GM23338 (cell line): ENCODE measurements at regions not wholly inside any gene's neighbourhood (a gene's known extent, or its start where the extent isn't known, plus 50 kb on each side); places are given as distances from the start of the nearest gene placed in this dataset.

Experiments
- ATAC-seq: fragments of 200-7000 bp; cut with Tn5 transposase; 3 replicates; pipeline ENCODE4 v1.9.1; 2020
- DNase-seq: peaks from one replicate; pipeline ENCODE4 v3.0.0-alpha.2; 2015; ENCODE audit warnings: low spot score
- H2AFZ ChIP-seq: fragments of 200-600 bp; sonication (generic); 2 replicates; pipeline ENCODE4 v1.8.0; 2016; ENCODE audit warnings: antibody characterized with exemption, mild to moderate bottlenecking, moderate library complexity
- H3F3A ChIP-seq: fragments of 200-600 bp; sonication (generic); replicated peaks from 2 replicates; pipeline ENCODE4 v1.8.0; 2017; ENCODE audit warnings: antibody characterized with exemption, mixed run types, low read depth
- H3K27ac ChIP-seq: fragments of 200-600 bp; sonication (generic); 2 replicates; pipeline ENCODE4 v1.6.1; 2016; ENCODE audit warnings: low read depth
- H3K27me3 ChIP-seq: fragments of 200-600 bp; sonication (generic); 2 replicates; pipeline ENCODE4 v1.8.0; 2016; ENCODE audit warnings: mild to moderate bottlenecking, mixed run types, moderate library complexity; ENCODE audit not compliant: insufficient read depth
- H3K36me3 ChIP-seq: fragments of 200-600 bp; sonication (generic); 2 replicates; pipeline ENCODE4 v1.8.0; 2016; ENCODE audit warnings: mild to moderate bottlenecking; ENCODE audit not compliant: insufficient read depth
- H3K4me1 ChIP-seq: fragments of 200-600 bp; sonication (generic); 2 replicates; pipeline ENCODE4 v1.8.0; 2016; ENCODE audit warnings: mild to moderate bottlenecking, moderate library complexity; ENCODE audit not compliant: insufficient read depth
- H3K4me2 ChIP-seq: fragments of 200-600 bp; sonication (generic); 2 replicates; pipeline ENCODE4 v1.7.1; 2017; ENCODE audit warnings: mixed run types
- H3K4me3 ChIP-seq: fragments of 200-600 bp; sonication (generic); 2 replicates; pipeline ENCODE4 v1.6.1; 2016; ENCODE audit warnings: mixed run types
- H3K79me2 ChIP-seq: fragments of 200-600 bp; sonication (generic); replicated peaks from 2 replicates; pipeline ENCODE4 v1.8.0; 2017; ENCODE audit warnings: mild to moderate bottlenecking; ENCODE audit not compliant: insufficient read depth
- H3K9me2 ChIP-seq: fragments of 200-600 bp; sonication (generic); 2 replicates; pipeline ENCODE4 v1.8.0; 2017; ENCODE audit not compliant: insufficient read depth
- H4K20me1 ChIP-seq: fragments of 200-600 bp; sonication (generic); replicated peaks from 2 replicates; pipeline ENCODE4 v1.8.0; 2017; ENCODE audit warnings: mild to moderate bottlenecking; ENCODE audit not compliant: insufficient read depth
- H3K27ac Mint-ChIP-seq: 2 replicates; pipeline ENCODE4 v1.8.0; 2020; ENCODE audit warnings: inconsistent platforms, mild to moderate bottlenecking, moderate library complexity, mixed read lengths
- H3K27me3 Mint-ChIP-seq: 3 replicates; pipeline ENCODE4 v1.8.0; 2022; ENCODE audit warnings: low read depth, mild to moderate bottlenecking, moderate library complexity, mixed read lengths, inconsistent platforms; ENCODE audit not compliant: insufficient read depth, poor library complexity
- H3K36me3 Mint-ChIP-seq: 3 replicates; pipeline ENCODE4 v1.8.0; 2021; ENCODE audit warnings: low read depth, mild to moderate bottlenecking, inconsistent platforms, moderate library complexity, mixed read lengths
- H3K4me1 Mint-ChIP-seq: 3 replicates; pipeline ENCODE4 v1.8.0; 2020; ENCODE audit warnings: mild to moderate bottlenecking, inconsistent platforms, mixed read lengths
- H3K4me3 Mint-ChIP-seq: 3 replicates; pipeline ENCODE4 v1.8.0; 2021; ENCODE audit warnings: moderate library complexity, mild to moderate bottlenecking, inconsistent platforms, mixed read lengths
- H3K9me3 Mint-ChIP-seq: 3 replicates; pipeline ENCODE4 v1.8.0; 2020; ENCODE audit warnings: moderate library complexity, mild to moderate bottlenecking, inconsistent platforms, mixed read lengths
- CREB1 ChIP-seq: fragments of 250-450 bp; sonication (Bioruptor Pico); IDR thresholded peaks from 2 replicates; pipeline ENCODE4 v1.5.0; 2020; ENCODE audit warnings: low read depth, mild to moderate bottlenecking, moderate library complexity
- EZH2 ChIP-seq: fragments of 200-600 bp; sonication (generic); IDR thresholded peaks from one replicate; pipeline ENCODE4 v1.8.0; 2017; ENCODE audit warnings: antibody characterized with exemption, mild to moderate bottlenecking, low read depth; ENCODE audit not compliant: unreplicated experiment
- JUNB ChIP-seq: IDR thresholded peaks from one replicate; pipeline ENCODE4 v1.6.1; 2016; ENCODE audit warnings: antibody characterized with exemption; ENCODE audit not compliant: unreplicated experiment
- NANOG ChIP-seq: IDR thresholded peaks from 2 replicates; pipeline ENCODE4 v1.6.1; 2016; ENCODE audit warnings: antibody characterized with exemption, borderline replicate concordance
- POLR2AphosphoS5 ChIP-seq: IDR thresholded peaks from 2 replicates; pipeline ENCODE4 v1.6.1; 2016; ENCODE audit warnings: antibody characterized with exemption, low read depth
- STAT1 ChIP-seq: IDR thresholded peaks from one replicate; pipeline ENCODE4 v1.6.1; 2016; ENCODE audit warnings: antibody characterized with exemption; ENCODE audit not compliant: unreplicated experiment
- ZNF331 ChIP-seq: fragments of 250-450 bp; sonication (Bioruptor Pico); IDR thresholded peaks from 2 replicates; pipeline ENCODE4 v1.5.0; 2020; ENCODE audit warnings: low read depth, mild to moderate bottlenecking, moderate library complexity
- TF ChIP-seq, protein P1 (sequence below): fragments of 250-450 bp; sonication (Bioruptor Pico); IDR thresholded peaks from 2 replicates; pipeline ENCODE4 v1.5.0; 2020; ENCODE audit warnings: mild to moderate bottlenecking, moderate library complexity
- TF ChIP-seq, protein P2 (sequence below): IDR thresholded peaks from 2 replicates; pipeline ENCODE4 v1.6.1; 2016; ENCODE audit warnings: antibody characterized with exemption
- TF ChIP-seq, protein P3 (sequence below), 2 experiments: fragments of 200-600 bp in 1 of 2; sonication (generic) in 1 of 2; conservative IDR thresholded peaks; 2 replicates each; pipeline versions ENCODE4 v1.5.1 to v1.6.1; 2016 to 2017; ENCODE audit warnings: antibody characterized with exemption in 2 of 2, low read depth in 2 of 2, mild to moderate bottlenecking in 2 of 2, moderate library complexity in 1 of 2

DNA sequence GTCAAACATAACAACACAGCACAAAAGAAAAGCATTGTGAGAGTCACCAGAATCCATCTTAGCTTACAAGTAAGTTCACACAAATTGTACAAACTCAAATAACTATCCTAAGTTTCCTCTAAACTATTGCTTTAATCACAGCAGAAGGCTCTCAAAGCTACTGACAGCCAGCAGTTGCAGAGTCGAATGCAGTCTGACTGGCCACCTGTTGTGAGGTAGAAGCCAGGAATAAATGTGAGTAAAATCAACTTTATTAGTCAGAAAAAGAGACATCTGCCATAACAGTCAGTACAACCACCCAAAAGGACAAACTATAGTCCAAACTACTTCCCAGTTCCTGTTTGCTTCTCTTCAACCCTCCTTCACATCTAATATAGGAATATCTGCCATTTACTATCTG, 231.7 kb upstream of the USP15 start:
- ATAC-seq, result no peak
- no peak for DNase-seq
- Mint-ChIP-seq H3K36me3 (no peaks in the 10 kb centered on the region), H3K27ac (no peak overlapping the region), H3K4me1 (peaks cover 2% of the 10 kb centered on the region; the same call in 1 of the 3 replicates), H3K4me3 (no peak overlapping the region), H3K27me3 (no peaks in the 10 kb centered on the region), H3K9me3 (no peaks in the 10 kb centered on the region)
- Histone ChIP-seq H2AFZ (no peak overlapping the region), H3K9me2 (no peaks in the 10 kb centered on the region; the same call in 1 of the 2 replicates), H3K79me2 (no peaks in the 10 kb centered on the region), H3K4me1 (no peaks in the 10 kb centered on the region), H4K20me1 (no peaks in the 10 kb centered on the region), H3K4me2 (no peak overlapping the region), H3K27me3 (no peaks in the 10 kb centered on the region), H3K4me3 (no peak overlapping the region), H3K36me3 (no peaks in the 10 kb centered on the region), H3K27ac (no peak overlapping the region), H3F3A (no peaks in the 10 kb centered on the region)
- TF ChIP-seq POLR2AphosphoS5 (no peak), JUNB (no peak), NANOG (no peak), ZNF331 (CRISPR knock-in tag) (no peak), EZH2 (no peak), CREB1 (CRISPR knock-in tag) (no peak), STAT1 (no peak)
- TF ChIP-seq, protein P1, sequence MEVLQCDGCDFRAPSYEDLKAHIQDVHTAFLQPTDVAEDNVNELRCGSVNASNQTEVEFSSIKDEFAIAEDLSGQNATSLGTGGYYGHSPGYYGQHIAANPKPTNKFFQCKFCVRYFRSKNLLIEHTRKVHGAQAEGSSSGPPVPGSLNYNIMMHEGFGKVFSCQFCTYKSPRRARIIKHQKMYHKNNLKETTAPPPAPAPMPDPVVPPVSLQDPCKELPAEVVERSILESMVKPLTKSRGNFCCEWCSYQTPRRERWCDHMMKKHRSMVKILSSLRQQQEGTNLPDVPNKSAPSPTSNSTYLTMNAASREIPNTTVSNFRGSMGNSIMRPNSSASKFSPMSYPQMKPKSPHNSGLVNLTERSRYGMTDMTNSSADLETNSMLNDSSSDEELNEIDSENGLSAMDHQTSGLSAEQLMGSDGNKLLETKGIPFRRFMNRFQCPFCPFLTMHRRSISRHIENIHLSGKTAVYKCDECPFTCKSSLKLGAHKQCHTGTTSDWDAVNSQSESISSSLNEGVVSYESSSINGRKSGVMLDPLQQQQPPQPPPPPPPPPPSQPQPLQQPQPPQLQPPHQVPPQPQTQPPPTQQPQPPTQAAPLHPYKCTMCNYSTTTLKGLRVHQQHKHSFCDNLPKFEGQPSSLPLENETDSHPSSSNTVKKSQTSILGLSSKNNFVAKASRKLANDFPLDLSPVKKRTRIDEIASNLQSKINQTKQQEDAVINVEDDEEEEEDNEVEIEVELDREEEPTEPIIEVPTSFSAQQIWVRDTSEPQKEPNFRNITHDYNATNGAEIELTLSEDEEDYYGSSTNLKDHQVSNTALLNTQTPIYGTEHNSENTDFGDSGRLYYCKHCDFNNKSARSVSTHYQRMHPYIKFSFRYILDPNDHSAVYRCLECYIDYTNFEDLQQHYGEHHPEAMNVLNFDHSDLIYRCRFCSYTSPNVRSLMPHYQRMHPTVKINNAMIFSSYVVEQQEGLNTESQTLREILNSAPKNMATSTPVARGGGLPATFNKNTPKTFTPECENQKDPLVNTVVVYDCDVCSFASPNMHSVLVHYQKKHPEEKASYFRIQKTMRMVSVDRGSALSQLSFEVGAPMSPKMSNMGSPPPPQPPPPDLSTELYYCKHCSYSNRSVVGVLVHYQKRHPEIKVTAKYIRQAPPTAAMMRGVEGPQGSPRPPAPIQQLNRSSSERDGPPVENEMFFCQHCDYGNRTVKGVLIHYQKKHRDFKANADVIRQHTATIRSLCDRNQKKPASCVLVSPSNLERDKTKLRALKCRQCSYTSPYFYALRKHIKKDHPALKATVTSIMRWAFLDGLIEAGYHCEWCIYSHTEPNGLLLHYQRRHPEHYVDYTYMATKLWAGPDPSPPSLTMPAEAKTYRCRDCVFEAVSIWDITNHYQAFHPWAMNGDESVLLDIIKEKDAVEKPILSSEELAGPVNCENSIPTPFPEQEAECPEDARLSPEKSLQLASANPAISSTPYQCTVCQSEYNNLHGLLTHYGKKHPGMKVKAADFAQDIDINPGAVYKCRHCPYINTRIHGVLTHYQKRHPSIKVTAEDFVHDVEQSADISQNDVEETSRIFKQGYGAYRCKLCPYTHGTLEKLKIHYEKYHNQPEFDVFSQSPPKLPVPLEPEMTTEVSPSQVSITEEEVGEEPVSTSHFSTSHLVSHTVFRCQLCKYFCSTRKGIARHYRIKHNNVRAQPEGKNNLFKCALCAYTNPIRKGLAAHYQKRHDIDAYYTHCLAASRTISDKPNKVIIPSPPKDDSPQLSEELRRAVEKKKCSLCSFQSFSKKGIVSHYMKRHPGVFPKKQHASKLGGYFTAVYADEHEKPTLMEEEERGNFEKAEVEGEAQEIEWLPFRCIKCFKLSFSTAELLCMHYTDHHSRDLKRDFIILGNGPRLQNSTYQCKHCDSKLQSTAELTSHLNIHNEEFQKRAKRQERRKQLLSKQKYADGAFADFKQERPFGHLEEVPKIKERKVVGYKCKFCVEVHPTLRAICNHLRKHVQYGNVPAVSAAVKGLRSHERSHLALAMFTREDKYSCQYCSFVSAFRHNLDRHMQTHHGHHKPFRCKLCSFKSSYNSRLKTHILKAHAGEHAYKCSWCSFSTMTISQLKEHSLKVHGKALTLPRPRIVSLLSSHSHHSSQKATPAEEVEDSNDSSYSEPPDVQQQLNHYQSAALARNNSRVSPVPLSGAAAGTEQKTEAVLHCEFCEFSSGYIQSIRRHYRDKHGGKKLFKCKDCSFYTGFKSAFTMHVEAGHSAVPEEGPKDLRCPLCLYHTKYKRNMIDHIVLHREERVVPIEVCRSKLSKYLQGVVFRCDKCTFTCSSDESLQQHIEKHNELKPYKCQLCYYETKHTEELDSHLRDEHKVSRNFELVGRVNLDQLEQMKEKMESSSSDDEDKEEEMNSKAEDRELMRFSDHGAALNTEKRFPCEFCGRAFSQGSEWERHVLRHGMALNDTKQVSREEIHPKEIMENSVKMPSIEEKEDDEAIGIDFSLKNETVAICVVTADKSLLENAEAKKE, result no peak
- TF ChIP-seq, protein P2, sequence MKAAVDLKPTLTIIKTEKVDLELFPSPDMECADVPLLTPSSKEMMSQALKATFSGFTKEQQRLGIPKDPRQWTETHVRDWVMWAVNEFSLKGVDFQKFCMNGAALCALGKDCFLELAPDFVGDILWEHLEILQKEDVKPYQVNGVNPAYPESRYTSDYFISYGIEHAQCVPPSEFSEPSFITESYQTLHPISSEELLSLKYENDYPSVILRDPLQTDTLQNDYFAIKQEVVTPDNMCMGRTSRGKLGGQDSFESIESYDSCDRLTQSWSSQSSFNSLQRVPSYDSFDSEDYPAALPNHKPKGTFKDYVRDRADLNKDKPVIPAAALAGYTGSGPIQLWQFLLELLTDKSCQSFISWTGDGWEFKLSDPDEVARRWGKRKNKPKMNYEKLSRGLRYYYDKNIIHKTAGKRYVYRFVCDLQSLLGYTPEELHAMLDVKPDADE, result no peak
- TF ChIP-seq, protein P3, sequence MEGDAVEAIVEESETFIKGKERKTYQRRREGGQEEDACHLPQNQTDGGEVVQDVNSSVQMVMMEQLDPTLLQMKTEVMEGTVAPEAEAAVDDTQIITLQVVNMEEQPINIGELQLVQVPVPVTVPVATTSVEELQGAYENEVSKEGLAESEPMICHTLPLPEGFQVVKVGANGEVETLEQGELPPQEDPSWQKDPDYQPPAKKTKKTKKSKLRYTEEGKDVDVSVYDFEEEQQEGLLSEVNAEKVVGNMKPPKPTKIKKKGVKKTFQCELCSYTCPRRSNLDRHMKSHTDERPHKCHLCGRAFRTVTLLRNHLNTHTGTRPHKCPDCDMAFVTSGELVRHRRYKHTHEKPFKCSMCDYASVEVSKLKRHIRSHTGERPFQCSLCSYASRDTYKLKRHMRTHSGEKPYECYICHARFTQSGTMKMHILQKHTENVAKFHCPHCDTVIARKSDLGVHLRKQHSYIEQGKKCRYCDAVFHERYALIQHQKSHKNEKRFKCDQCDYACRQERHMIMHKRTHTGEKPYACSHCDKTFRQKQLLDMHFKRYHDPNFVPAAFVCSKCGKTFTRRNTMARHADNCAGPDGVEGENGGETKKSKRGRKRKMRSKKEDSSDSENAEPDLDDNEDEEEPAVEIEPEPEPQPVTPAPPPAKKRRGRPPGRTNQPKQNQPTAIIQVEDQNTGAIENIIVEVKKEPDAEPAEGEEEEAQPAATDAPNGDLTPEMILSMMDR (conservative IDR thresholded peaks at IDR 0.05; ENCODE audit: low read depth in 2 of 2), result no peak
